ENCODE measurements at regions not wholly inside any gene's neighbourhood (a gene's known extent, or its start where the extent isn't known, plus 50 kb on each side); places are given as distances from the start of the nearest gene placed in this dataset.

DNA sequence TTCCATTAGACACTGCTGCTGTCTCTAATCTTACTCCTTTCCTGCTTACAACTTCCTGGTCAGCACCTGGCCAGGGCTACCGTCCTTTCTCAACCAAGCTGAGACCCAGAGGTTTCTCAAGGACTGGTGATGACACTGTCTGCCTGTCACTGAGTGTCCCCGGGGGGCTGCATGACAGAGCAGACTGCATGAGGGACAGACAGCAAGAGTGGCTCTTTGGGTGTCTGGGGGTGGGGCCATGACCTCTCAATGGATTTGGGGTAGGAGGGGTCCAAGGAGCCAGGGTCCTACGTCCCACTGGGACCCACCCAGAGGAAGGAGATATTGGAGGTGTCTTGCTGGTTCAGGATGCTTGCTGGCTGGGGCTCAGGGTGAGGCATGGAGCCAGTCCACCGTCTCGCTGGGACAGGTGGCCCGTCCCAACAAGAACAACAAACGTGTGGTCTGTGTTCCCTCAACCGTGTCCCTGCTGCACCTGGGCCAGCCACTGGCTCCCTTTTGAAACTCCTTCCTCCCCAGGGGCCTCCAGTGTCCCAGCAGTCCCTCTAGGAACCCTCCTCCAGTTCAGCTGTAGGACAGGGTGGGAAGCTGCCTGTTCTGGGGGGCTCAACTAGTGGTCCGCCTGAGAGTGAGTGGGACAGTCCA lies 344.6 kb upstream of the AJAP1 start:
- DNase-seq (ENCODE audit: extremely low read depth in 1 of 11, low read depth in 9 of 11, low spot score in 4 of 11): no peak

DNA sequence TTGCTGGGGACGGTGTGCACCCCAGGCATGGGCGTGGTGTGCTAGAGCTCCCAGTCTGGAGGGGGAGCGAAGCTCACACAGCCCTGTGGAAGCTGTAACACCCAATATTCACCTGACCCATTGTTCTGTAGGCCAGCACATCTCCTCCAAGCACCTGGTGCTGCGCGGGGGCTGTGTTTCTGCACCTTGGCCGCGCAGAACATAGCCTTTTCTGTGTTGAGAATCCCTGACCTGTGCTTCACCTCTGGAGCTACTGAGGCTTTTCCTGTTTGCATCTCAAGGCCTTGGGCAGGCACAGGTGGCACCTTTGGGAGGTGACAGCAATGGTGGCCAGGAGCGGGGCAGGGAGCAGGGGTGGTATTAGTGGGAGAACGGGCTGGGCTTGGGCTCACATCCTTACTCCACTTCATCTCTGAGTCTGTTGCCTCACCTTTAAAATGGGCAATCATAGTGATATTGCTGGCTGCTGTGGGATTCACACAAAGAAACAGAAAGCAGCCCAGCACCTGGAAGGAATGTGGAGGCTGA lies 343.9 kb upstream of the AJAP1 start:
- no peak for DNase-seq (ENCODE audit: extremely low read depth in 1 of 11, low read depth in 9 of 11, low spot score in 4 of 11)

DNA sequence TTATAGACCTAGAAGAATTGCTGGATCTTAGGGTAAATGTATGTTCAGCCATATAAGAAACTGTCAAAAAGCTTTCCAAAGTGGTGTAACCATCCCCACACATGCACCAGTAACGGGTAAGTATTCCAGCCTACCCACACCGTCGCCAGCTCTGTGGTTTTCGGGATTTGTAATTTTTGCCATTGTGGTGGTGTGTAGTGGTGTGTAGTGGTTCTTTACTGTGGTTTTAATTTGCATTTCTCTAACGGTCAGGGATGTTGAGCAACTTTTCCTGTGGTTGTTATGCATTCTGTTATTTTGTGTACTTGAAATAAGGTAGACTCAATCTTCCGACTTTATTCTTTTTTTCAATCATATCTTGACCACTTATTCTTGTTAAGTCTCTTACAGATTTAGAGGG lies 342.4 kb upstream of the AJAP1 start:
- no peak for DNase-seq (ENCODE audit: extremely low read depth in 1 of 11, low read depth in 9 of 11, low spot score in 4 of 11)

DNA sequence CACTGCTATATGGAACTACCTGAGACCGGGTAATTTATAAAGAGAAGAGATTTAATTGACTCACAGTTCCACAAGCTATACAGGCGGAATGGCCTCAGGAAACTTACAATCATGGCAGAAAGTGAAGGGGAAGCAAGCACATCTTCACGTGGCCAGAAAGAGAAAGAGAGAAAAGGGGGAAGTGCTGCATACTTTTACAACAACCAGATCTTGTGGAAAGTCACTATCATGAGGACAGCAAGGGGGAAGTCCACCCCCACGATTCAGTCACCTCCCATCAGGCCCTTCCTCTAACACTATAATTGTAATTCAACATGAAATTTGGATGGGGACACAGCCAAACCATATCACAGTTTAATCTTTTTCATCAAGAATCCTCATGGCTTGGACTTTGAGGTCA lies 339.2 kb upstream of the AJAP1 start:
- no peak for DNase-seq (ENCODE audit: extremely low read depth in 1 of 11, low read depth in 9 of 11, low spot score in 4 of 11)

DNA sequence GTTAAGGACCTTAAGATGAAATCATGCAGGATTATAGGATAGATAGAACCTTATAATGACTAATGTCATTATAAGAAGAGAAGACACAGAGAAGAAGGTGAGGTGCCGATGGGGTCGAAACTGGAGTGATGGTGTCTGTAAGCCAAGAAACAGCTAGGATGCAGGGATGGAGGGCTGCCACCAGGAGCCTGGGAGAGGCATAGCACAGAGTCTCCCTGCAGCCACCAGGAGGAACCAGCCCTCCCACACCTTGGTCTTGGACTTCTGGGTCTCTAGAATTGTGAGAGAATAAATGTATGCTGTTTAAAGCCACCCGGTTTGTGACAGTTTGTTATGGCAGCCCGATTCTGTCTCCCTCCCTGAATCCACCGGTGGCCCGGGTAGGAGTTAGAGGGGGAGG lies 337.2 kb upstream of the AJAP1 start:
- DNase-seq (ENCODE audit: extremely low read depth in 1 of 11, low read depth in 9 of 11, low spot score in 4 of 11): no peak

DNA sequence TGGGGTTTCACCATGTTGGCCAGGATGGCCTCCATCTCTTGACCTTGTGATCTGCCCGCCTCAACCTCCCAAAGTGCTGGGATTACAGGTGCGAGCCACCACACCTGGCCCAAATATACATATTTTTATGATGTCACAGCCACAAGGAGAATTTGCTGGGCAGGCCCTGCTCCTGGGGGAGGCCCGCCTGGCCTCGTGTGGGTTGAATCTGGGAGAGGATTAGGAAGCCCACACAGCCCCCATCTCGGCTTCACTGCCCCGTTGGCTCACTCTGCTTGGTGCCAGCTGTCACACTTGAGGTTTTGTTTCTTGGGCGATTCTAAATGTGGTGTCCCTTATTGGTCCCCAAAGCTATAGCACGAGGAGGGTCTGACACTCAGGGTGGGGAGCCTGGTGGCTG lies 335.7 kb upstream of the AJAP1 start:
- no peak for DNase-seq (ENCODE audit: extremely low read depth in 1 of 11, low read depth in 9 of 11, low spot score in 4 of 11)

DNA sequence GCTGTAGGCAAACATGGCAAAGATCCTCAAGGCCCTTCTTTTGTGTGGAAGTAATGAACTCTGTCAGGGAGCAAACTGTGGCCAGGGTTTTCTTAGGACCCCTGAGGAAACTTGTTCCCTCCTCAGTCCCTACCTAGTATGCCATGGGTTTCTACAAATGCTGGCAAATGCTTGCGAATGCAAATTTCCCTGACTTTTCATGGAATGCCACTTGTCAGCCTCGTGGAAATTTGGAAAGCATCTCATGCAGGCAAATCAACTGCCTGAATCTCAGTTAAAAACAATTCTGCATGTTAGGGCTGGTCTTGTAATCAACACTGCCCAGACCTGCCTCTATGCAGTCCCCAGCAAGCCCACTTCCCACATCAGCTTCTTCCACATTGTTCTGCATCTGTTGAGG lies 334.9 kb upstream of the AJAP1 start:
- no peak for DNase-seq (ENCODE audit: extremely low read depth in 1 of 11, low read depth in 9 of 11, low spot score in 4 of 11)

DNA sequence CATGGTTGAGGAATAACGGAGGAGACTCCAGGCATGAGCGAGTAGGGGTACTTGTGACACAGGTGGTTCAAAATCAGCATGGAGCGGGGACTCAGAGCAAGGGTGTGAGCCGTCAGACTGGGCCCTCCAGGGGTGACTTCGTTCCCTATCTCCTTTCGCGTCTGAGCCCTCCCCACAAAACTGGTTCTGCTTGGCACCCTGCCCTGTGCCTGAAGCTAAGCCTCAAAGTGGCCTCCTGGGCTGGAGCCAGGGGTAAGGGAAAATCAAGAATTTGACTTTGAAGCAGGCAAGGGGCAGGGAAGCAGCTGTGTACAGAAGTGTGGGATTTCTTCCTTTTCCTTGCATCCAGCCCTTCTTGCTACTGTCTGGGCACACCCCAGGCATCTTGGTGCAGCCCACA lies 331.5 kb upstream of the AJAP1 start:
- DNase-seq (ENCODE audit: extremely low read depth in 1 of 11, low read depth in 9 of 11, low spot score in 4 of 11): no peak

DNA sequence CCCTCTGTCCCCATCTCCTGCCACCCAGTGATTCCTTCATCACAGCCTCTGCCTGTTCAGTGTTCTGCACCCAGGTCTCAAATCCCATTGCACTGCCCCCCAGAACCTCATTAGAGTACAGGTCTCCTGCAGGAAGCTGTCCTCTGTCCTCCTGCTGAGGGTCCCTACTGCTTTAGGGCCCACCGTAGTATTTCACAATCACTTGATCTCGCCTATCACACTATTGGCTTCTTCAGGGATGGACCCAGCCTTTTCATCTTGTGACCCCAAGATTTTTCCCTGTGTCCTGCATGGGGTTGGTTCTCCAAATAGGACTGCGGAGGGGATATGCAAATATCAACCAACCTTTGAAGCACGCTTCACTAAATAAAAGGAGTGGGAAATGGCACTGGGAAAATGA lies 331.1 kb upstream of the AJAP1 start:
- no peak for DNase-seq (ENCODE audit: extremely low read depth in 1 of 11, low read depth in 9 of 11, low spot score in 4 of 11)

DNA sequence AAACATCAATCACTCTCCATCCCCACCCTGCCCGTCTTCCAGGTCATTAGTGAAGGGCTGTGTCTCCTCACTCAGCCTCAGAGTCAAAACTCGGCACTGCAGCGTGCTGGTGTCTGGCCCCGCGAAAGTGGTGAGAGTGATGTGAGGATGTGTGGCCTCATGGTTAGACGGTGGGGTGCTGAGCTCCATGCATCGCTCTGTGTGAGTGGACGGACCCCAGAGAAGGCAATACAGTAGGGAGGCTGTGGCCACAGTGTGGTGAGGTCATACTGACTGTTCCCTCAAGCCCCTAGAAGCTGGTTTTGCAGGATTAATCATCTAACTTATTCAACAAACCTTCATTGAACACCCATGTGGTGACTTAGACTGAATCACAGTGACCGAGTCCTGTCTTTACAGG lies 329.9 kb upstream of the AJAP1 start:
- no peak for DNase-seq (ENCODE audit: extremely low read depth in 1 of 11, low read depth in 9 of 11, low spot score in 4 of 11)

DNA sequence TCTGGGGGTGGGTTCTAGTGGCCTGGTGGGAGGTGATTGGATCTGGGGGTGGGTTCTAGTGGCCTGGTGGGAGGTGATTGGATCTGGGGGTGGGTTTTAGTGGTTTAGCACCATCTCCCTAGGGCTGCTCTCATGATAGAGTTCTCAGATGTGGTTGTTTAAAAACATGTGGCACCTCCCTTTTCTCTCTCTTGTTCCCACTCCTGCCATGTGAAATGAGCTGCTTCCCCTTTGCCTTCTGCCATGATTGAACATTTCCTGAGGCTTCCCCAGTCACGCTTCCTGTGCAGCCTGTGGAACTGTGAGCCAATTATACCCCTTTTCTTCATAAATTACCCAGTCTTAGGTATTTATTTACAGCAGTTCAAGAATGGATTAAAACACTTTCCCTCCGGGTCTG lies 327.3 kb upstream of the AJAP1 start:
- DNase-seq (ENCODE audit: extremely low read depth in 1 of 11, low read depth in 9 of 11, low spot score in 4 of 11): no peak

DNA sequence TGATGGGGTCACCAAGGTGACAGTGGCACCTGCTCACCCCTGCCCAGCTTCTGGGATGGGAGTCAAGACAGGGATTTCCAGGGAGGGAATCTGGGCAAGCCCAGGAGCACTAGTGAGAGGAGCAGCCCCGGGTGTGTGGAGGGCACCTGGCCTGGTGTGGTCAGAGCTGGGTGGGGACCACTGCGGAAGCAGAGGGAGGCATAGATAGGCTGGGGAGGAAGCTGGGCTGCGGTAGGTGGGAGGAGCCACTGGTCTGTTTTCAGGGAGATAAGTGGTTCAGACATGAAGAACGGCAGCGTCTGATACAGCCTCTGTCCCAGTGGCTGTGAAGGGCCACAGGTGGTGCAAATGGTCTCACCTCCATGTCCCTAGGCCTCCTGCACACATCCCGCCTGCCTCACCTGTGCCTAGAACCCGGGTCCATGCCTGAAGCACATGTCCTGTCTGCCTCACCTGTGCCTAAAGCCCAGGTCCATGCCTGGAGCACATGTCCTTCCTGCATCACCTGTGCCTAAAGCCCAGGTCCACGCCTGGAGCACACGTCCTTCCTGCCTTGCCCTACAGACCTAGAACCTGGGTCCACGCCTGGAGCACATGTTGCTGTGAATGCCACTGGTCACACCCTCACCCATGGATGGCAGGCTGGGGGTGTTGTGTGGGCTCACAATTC lies 325.9 kb upstream of the AJAP1 start:
- no peak for DNase-seq (ENCODE audit: extremely low read depth in 1 of 11, low read depth in 9 of 11, low spot score in 4 of 11)

DNA sequence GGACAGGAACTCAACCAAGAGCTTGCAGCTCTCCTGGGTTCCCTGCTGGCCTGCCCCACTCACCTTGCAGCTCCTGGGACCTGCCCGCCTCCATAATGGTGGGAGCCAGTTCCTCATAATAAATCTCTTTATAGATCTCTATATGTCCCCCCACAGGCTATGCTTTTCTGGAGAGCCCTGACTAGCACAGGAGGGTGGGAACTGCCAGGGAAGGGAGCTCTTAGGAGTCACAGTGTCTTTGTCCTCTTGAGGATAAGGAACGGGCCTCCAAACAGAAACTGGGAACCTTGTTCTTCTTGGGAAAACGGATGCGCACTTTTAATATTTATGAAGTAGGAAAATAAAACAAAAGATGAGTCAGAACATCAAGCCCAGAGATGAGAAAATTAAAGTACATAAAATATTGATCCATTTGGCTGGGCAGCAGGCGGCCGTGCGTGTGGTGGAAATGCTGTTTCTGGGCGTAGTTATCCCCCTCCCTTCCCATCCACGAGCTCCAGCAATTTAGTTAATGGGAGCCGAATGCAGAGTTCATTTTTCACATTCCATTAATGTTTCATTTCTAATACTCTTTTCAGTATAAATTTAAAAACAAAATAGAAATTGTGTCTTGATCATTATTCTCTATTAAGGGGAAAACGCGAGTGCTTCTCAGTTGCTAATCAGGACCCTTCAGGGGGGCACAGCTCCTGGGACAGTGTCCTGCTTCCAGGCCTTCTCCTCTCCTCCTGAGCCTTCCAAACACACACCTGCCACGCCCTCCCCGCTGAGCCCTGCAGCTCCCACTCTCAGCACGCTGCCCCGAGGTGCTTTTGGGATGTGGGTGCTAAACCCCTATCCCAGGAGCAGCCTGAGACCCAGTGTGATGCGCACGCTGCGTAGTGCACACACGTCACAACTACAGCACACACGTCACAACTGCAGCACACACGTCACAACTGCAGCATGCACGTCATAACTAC lies 323.3 kb upstream of the AJAP1 start:
- no peak for DNase-seq (ENCODE audit: extremely low read depth in 1 of 11, low read depth in 9 of 11, low spot score in 4 of 11)

DNA sequence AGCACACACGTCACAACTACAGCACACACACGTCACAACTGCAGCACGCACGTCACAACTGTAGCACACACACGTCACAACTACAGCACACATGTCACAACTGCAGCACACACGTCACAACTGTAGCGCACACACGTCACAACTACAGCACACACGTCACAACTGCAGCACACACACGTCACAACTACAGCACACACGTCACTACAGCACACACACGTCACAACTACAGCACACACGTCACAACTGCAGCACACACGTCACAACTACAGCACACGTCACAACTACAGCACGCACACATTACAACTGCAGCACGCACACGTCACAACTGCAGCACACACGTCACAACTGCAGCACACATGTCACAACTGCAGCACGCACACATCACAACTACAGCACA lies 322.6 kb upstream of the AJAP1 start:
- DNase-seq (ENCODE audit: extremely low read depth in 1 of 11, low read depth in 9 of 11, low spot score in 4 of 11): no peak

DNA sequence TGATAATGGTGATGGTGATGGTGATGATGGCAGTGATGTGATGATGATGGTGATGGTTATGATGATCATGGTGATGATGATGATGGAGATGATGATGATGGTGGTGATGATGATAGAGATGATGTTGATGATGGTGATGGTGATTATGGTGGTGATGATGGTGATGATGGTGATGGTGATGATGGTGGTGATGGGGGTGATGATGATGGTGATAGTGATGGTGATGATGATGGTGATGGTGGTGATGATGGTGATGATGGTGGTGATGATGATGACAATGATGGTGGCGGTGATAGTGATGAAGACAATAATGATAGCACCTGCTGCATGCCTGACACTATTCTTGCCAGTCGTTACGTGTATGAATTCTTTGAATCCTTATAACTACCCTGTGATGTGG lies 317.9 kb upstream of the AJAP1 start:
- no peak for DNase-seq (ENCODE audit: extremely low read depth in 1 of 11, low read depth in 9 of 11, low spot score in 4 of 11)

DNA sequence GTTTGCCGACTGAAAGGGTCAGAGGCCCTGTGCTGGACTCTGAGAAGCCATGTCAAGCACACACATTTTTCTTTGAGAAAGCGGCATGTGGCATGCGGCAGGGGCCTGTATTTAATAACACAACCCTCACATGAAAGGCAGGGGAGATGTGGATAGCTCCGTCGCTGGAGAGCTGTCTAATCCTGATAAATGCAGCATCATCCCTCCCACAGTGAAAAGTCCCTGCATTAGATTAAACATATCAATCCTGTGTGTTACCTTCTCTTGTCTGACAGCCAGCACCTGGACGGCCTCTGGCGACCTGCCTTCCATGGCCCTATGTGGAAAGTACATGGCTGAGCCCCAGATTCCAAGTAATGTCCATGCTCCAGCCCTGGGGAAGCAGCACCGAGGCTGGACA lies 313.0 kb upstream of the AJAP1 start:
- DNase-seq (ENCODE audit: extremely low read depth in 1 of 11, low read depth in 9 of 11, low spot score in 4 of 11): no peak

DNA sequence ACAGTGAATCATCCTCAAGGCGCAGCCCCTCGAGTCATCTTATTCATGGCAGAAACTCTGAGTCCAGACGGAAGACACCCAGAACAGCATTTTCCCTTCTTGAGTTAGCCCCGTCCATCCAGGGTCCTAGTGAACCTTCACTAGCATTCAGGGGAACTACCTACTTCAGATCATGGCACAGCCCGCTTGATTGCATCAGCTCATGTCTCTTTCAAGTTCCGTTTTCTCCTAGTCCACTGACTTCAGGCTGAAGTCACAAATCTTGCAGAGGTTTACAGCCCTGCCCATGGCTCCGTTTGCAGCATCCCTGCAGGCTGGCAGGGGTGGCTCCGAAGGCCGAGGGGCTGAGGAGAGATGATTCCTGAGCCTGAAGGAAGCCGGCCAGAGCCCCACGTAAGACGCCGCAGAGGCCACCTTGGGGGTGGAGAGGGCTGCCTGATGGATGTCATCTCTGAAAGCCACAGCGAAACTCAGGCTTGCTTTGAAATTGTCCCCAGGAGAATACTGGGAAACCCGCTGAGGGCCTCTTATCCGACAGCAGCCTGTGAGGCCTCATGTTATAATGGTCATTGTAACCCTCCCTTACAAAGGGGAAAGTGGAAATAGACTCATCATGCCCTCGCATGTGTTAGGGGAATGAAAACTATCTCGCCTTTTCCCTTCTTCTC lies 310.2 kb upstream of the AJAP1 start:
- DNase-seq (ENCODE audit: extremely low read depth in 1 of 11, low read depth in 9 of 11, low spot score in 4 of 11): no peak

DNA sequence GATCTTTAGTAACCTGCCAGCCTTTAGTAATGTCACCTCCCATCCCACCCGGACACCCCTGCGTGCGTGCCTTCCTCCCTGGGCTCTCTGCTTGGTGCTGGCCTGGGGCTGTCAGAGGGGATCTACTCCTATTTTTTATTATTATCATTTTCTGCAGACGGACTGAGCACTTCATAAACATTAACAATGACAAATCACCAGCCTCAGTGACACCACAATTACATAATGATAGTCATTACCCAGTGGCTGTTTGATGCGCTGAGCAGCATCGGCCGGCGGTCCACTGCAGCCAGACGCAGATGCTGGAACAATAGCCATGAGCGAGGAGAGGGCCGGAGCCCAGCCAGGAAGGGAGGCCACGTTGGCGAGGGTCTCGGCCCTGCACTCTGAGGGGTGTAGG lies 309.3 kb upstream of the AJAP1 start:
- no peak for DNase-seq (ENCODE audit: extremely low read depth in 1 of 11, low read depth in 9 of 11, low spot score in 4 of 11)

DNA sequence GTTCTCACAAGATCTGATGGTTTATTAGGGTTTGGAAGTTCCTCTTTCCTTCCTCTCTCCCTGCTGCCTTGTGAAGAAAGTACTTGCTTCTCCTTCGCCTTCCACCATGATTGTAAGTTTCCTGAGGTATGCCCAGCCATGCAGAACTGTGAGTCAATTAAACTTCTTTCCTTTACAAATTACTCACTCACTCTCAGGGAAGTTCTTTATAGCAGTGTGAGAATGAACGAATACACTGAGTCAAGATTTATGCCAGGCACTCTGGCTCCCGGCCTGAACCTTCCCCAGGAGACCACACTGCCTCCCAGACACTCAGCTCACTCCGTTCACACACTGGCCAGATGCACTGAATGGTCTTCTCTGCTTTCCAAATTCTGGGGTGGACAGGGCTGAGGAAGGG lies 308.3 kb upstream of the AJAP1 start:
- no peak for DNase-seq (ENCODE audit: extremely low read depth in 1 of 11, low read depth in 9 of 11, low spot score in 4 of 11)

DNA sequence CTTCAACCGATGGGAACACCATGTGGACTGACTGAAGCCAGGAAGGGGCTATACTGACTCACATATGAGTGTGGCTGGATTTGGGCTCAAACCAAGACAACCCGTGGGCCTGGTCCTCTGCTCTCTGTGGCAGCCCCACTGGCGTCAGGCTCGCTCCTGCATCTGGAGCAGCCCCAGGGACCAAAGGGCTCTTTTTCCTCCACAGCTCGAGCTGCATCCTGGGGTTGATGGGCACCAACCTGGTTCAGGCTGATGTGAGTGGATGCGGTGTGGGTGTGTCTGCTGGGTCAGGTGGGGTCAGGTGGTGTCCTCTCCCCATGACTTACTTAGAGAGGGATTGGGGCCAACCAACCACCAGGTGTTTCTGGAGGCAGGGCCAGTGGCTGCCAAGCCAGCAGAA lies 303.0 kb upstream of the AJAP1 start:
- no peak for DNase-seq (ENCODE audit: extremely low read depth in 1 of 11, low read depth in 9 of 11, low spot score in 4 of 11)
